ENCODE measurements at regions not wholly inside any gene's neighbourhood (a gene's known extent, or its start where the extent isn't known, plus 50 kb on each side); places are given as distances from the start of the nearest gene placed in this dataset.

- no peak for TF ChIP-seq CTCF (IDR thresholded peaks at IDR 0.05)
- TF ChIP-seq POLR2A (IDR thresholded peaks at IDR 0.05), result no peak
Measured at GRCh38 chr9:17013891-17014290, 120.9 kb upstream of the CNTLN start.

Measured in heart left ventricle (tissue), 13 donors.